ENCODE measurements at regions not wholly inside any gene's neighbourhood (a gene's known extent, or its start where the extent isn't known, plus 50 kb on each side); places are given as distances from the start of the nearest gene placed in this dataset.

DNA sequence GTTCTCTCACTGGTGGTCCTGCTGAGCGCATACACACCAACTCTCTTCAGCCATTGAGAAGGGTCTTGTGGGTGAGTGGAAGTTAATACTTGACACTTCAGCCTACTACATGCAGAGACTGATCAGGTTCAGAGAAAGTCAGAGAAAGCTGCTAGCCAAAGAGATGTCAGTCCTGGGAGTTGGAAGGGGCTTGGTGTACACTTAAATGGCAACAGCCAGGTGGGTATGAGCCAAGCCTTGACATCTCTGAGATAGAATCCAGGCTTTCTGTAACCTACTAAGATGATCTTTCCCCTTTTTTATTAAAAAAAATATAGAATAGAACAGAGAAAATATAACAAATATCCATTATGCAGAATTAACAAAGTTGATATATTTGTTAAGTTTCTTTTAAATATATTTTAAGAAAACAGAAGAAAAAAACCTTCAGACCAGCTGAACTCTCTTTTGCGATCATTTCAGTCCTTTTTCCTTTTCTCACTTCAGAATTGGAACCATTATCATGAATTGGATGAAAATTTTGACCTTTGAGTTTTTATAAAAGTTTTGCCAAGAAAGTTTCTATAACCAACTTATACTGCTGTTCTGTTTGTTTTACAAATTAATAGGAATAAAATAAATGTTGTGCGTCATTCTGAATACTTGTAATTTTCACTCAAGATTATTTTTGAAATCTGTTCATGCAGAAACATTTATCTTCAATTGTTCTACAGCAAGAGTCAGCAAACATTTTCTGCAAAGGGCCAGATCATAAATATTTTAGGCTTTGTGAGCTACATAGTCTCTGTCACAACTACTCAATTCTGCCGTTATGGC is 153.0 kb downstream of the RFC3 start:
- H3K4me2 ChIP-seq (ENCODE audit: low read depth, low read length) = no peak overlapping the region
- H2BK120ac ChIP-seq (ENCODE audit: low read depth, low read length) = no peak overlapping the region
- ATAC-seq (ENCODE audit: low read depth) (no peak), DNase-seq (no peak)
- H3K9me1 ChIP-seq (ENCODE audit: insufficient read depth, low read length) = no peaks in the 10 kb centered on the region
- H4K20me1 ChIP-seq (ENCODE audit: insufficient read depth, low read length) = no peaks in the 10 kb centered on the region
- H3K4me3 ChIP-seq (ENCODE audit: insufficient read depth, low read depth, low read length) = no peak overlapping the region
- H2BK15ac ChIP-seq (ENCODE audit: low read depth, low read length) = no peak overlapping the region
- H3K27me3 ChIP-seq (ENCODE audit: control insufficient read depth, insufficient read depth, low read length) = no peaks in the 10 kb centered on the region
- no peaks in the 10 kb centered on the region for H3K79me1 ChIP-seq (ENCODE audit: low read depth in 1 of 2, low read length in 2 of 2)
- no TSS peak for BruUV-seq (replicated peaks)
- no peak overlapping the region for H4K5ac ChIP-seq (ENCODE audit: low read depth, low read length)
- H3K9me3 ChIP-seq (ENCODE audit: control insufficient read depth, insufficient read depth, low read length) = no peaks in the 10 kb centered on the region
- intact Hi-C loops (cut with micrococcal nuclease) (no loop called here), dilution Hi-C loops (cut with HindIII; ENCODE audit: low sequenced_read_pairs, unreplicated experiment) (no loop called here), in situ Hi-C loops (cut with MboI; ENCODE audit: low sequenced_read_pairs) (no loop called here)
- no peak overlapping the region for H2AK9ac ChIP-seq (replicated peaks; ENCODE audit: low read depth, low read length, poor library complexity)
- H2BK20ac ChIP-seq (ENCODE audit: low read depth, low read length) = no peak overlapping the region
- no peak overlapping the region for H2AFZ ChIP-seq (replicated peaks; ENCODE audit: low read length, poor library complexity)
- no peak overlapping the region for H2BK5ac ChIP-seq (ENCODE audit: low read depth, low read length, poor library complexity, severe bottlenecking)
- H3K4me1 ChIP-seq (ENCODE audit: control insufficient read depth, insufficient read depth, low read length) = no peaks in the 10 kb centered on the region
- no peak overlapping the region for H4K91ac ChIP-seq (ENCODE audit: insufficient read depth, low read depth, low read length)
- H3K36me3 ChIP-seq (ENCODE audit: control insufficient read depth, insufficient read depth, low read length) = no peaks in the 10 kb centered on the region
- H4K8ac ChIP-seq (ENCODE audit: low read depth in 2 of 2, low read length in 2 of 2) = no peak overlapping the region
- H3K4ac ChIP-seq (ENCODE audit: low read depth, low read length) = no peak overlapping the region
- no peak for TF ChIP-seq CHD1 (IDR thresholded peaks at IDR 0.05; ENCODE audit: low read depth, low read length)
- TF ChIP-seq POLR2A (IDR thresholded peaks at IDR 0.05; ENCODE audit: low read depth, low read length) = no peak
- POLR2A ChIA-PET (ENCODE audit: unreplicated experiment) = no interaction called here
- H3K14ac ChIP-seq (replicated peaks; ENCODE audit: low read depth, low read length) = no peak overlapping the region
- WGBS, 2 experiments (ENCODE audit: extremely low coverage in 2 of 2, insufficient read length in 1 of 2) = no CpG with 5 or more reads among the region's 4 CpGs
- no peak overlapping the region for H3K56ac ChIP-seq (ENCODE audit: extremely low read depth, insufficient read depth, low read length)
- H3K23ac ChIP-seq (ENCODE audit: low read depth, low read length) = no peak overlapping the region
- no peak overlapping the region for H3K9ac ChIP-seq (ENCODE audit: low read depth, low read length)
- H2AK5ac ChIP-seq (ENCODE audit: low read depth, low read length) = no peak overlapping the region
- H3K18ac ChIP-seq (ENCODE audit: low read depth, low read length) = no peak overlapping the region
- CTCF ChIA-PET = no interaction called here
- no peak overlapping the region for H3K27ac ChIP-seq (ENCODE audit: insufficient read depth, low read length)

Measured in IMR-90 (cell line).